HTR-8/SVneo (cell line): ENCODE measurements at regions not wholly inside any gene's neighbourhood (a gene's known extent, or its start where the extent isn't known, plus 50 kb on each side); places are given as distances from the start of the nearest gene placed in this dataset.
"Not testable (repeated sequence)": the region's sequence is repeated elsewhere in the genome, so short reads cannot be mapped to it uniquely, and the experiment has no call there.

Source experiments
- DNase-seq: peaks from one replicate; pipeline ENCODE4 v3.0.0; 2011; ENCODE audit warnings: low spot score, mixed read lengths; ENCODE audit not compliant: insufficient read length
- FAIRE-seq: peaks from 2 replicates; lab custom pipeline; 2011; peaks lifted over from hg19 to GRCh38; lab: Jason Lieb, UNC

DNA sequence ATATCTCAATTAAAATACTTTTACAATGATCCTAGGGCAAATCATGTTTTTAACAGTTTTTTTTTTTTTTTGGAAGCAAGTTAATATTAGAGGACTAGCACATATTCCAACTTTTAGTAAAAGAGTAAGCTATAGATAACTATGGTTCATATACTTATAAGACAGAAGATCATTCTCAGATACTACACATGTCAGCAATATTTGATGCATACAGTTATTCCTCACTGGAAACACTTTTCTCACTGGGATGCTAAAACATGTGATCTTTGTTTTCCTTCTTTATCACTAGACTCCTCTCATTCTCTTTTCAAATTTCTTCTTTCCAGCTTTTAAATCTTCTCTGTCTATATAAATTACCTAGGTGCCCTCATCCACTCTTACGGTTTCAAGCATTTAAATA lies 1020.4 kb upstream of the FBXO33 start:
- FAIRE-seq = no peak
- no peak for DNase-seq

DNA sequence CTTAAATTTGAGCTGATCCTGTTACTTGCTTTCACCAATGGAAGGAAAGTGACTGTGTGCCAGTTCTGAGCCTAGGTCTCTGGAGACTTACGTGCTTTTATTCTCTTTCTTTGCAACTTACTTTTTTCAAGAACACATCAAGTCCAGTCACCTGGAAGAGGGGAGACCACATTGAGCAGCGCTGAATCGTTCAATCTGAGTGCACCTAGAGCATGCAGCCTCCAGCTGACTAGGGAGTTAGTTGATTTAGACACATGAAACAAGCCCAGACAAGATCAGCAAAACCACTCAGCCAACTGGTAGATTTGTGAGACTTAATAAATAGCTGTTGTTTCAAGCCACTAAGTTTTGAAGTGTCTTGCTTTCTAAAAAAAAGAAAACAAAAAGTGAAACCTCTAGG lies 1014.8 kb upstream of the FBXO33 start:
- FAIRE-seq = no peak
- DNase-seq = no peak

- no peak for DNase-seq
- no peak for FAIRE-seq
Measured at GRCh38 chr14:40445020-40445419, 1012.8 kb upstream of the FBXO33 start.

- no peak for DNase-seq
- FAIRE-seq = no peak
Measured at GRCh38 chr14:40436551-40436950, 1004.3 kb upstream of the FBXO33 start.

GRCh38 chr14:40417777-40418401 lies 985.7 kb upstream of the FBXO33 start:
- DNase-seq (peak; percentile 2), FAIRE-seq (no peak)

DNA sequence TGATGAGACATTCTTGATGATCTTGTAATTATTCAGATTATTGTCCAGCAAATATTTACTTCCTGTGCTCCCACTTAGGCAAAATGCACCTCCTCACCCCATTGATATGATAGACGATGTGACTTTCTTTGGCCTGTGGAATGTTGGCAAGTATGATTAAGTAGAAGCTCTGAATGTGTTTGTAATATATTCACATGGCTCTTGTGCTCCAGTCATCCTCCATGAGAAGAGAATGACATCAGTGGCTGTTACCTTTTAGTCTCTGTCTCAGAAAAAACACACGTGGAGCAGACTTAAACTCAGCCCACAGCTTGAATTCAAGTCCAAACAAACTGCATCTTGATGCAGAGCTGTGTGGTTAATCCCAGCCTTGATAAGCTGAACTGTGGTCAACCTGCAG lies 984.3 kb upstream of the FBXO33 start:
- DNase-seq = no peak
- no peak for FAIRE-seq

- no peak for DNase-seq
- FAIRE-seq = no peak
Measured at GRCh38 chr14:40414386-40414785, 982.2 kb upstream of the FBXO33 start.

DNA sequence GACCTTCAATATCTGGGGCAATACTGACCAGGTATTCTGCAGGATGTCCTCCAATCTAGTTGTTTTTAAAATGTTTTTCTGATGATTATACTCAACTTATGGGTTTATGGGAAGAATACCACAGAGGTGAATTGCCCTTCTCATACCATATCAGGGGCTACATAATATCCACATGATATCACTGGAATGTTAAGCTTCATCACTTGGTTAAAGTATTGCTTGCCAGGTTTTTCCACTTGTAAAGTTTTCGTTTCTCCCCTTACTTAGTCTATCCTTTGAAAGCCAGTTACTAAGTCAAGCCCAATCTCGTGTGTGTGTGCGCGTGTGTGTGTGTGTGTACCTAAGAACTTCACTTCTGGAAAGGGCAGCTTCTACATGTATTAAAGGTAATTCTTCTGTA lies 980.9 kb upstream of the FBXO33 start:
- FAIRE-seq (no peak), DNase-seq (no peak)

DNA sequence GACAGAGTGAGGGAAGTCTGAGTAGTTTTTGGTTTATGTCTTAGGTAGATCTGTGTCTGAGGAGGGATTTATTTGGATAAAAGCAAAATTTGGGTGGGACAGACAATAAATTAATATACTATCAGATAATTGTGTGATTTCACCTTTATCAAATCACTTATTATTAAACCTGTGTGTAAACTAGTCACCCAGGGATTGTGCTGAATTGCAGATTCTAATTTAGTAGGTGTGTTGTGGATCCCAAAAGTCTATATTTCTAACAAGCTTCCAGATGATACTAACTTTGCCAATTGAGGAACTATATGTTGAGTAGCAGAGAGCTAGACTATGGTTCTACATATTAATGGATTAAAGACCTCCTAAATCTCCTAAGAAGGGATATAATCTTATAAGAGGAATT lies 978.5 kb upstream of the FBXO33 start:
- FAIRE-seq = no peak
- DNase-seq = no peak

- FAIRE-seq (no peak), DNase-seq (no peak)
Measured at GRCh38 chr14:40402957-40403356, 970.7 kb upstream of the FBXO33 start.

DNA sequence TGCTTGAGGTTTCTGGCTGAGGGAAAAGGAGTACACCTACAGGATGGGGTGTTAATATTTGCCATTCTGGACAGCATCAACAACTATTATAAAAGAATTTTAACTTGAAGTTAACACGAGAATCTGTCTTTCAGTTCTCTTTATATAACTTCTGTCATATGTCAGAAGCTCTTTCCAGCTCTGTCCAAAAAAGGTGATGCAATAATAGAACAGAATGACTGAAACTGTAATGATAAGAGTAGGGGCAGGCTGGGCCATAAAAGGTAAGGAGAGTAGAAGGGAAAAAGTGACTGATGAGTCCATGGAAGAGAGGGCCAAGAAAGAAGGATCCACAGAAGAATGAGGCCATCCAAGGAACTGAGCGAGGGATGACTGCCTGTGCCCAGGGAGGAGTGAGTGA lies 966.7 kb upstream of the FBXO33 start:
- FAIRE-seq (no peak), DNase-seq (no peak)

- FAIRE-seq (no peak), DNase-seq (no peak)
Measured at GRCh38 chr14:40394634-40395340, 962.6 kb upstream of the FBXO33 start.

- no peak for FAIRE-seq
- DNase-seq = no peak
Measured at GRCh38 chr14:40393143-40393542, 960.9 kb upstream of the FBXO33 start.

DNA sequence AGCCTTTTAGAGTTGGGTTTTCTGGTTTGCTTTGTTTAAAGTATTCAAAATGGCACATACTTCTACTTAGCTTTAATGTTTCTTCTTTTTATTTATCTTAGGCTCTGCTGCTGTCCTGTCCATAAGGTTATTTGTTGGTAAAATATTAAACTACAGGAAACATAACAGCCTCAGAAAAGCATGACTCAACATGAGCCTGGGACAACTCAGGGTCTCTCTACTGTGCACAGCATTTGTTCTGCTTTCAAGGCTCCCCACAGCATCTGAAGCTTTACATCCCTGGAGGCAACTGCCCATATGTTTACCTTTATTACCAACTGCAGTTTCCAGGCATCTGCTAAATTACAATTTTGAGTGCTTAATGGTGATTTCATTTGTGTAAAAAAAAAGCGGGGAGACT lies 954.2 kb upstream of the FBXO33 start:
- FAIRE-seq (no peak), DNase-seq (no peak)

DNA sequence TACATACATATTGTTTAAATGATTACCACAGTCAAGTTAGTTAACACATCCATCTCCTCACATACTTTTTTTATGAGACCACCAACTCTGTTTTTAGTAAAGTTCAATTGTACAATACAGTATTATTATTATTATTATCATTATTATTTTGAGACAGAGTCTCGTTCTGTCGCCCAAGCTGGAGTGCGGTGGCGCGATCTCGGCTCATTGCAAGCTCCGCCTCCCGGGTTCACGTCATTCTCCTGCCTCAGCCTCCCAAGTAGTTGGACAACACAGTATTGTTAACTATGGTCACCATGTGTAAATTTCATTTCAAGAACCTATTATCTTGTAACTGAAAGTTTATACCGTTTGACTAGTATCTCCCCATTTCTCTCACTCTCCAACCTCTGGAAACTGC lies 942.0 kb upstream of the FBXO33 start:
- DNase-seq (no peak), FAIRE-seq (no peak)

DNA sequence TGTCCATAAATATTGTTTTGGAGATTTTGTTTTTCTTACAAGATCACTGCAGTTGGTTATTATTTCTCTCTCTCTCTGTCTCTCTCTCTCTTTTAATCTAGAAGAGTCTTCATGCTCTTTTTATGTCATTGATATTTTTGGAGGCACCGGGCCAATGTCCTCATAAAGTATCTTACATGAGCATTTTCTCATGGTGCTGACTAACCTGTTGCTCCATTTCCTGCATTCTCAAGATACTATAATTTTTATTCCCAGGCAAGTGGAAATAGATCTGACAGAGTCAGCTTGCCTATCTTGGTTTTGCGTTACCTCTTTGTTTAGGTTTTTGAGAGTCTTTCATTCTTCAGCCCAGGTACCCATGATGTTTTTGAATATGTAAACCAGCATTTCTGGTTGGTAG lies 938.8 kb upstream of the FBXO33 start:
- no peak for DNase-seq
- no peak for FAIRE-seq

DNA sequence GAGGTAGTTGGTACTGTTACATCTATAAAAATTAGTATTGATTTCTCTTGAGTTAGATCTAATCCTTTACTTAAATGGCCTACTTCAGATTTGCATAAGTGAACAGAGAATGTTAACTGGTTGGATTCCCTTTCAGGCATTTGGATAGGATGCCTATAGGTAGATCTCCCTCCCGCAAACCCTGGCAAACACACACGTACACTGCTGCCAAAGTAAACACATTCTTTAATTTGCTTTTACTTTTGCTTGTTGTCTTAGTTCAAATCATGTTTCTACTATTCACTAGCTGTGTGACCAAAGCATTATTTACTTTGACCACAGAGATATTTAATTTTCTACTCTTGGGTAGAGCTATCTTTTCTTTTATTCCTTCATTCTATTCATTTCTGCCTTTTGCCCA lies 936.1 kb upstream of the FBXO33 start:
- DNase-seq (no peak), FAIRE-seq (no peak)

DNA sequence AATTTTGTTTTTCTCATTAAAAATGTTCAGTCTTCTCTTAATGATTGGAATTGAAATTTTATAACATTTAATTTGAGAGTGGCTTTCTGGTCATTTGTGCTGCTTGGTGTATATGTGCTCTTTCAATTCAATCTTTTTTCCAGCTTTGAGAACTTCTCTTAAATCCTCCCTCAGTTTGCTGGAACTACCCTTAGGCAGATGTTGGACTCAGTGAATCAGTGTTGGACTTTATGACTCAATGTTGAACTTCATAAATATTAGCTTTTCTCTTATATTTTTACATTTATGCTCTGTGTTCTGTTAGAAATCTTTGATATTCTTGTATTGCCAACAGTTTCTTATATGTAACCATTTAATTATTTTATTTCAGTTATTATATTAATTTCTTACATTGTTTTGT lies 935.5 kb upstream of the FBXO33 start:
- DNase-seq (no peak), FAIRE-seq (no peak)

- FAIRE-seq = no peak
Measured at GRCh38 chr14:40365305-40365704, 933.1 kb upstream of the FBXO33 start.

DNA sequence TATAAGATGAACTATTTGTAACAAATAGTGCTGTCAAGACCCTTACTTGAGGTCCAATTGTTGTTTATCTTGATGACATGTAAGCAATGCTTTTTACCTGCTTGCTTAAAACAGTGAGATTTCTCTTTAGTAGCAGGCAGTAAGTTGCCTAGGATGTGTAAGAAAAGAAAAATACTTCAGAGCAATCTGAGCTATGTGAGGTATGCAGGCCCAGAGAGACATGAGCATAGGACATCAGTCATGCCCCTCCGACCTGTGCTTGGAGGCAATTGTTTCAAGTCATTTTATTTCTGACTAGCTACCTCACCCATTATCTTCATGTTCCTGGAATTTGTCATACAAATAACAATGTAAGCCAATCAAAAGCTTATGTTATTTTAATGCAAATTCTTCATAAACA lies 930.6 kb upstream of the FBXO33 start:
- no peak for FAIRE-seq

More at GRCh38 chr14:40365305-40365704, 933.1 kb upstream of the FBXO33 start:
- no peak for DNase-seq

DNA sequence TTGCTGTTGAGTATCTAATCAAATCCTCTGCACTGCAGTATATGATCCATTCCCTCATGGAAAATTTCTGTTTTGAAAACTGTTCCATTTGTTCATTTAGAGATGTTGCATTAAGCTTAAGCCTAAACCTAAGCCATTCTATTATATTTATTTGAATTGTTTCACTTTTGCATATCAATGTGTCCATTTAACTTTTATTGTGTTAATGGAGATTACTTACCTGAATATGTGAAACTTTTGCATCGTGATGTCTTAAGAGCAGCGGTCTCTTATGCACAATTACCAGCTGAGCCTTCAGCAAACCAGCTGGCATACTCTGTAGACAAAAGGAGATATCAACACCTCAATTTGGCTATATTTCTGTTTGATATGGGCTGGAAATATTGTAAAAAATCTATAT lies 922.5 kb upstream of the FBXO33 start:
- DNase-seq (no peak), FAIRE-seq (no peak)

More for the DNA sequence above, 930.6 kb upstream of the FBXO33 start:
- no peak for DNase-seq

DNA sequence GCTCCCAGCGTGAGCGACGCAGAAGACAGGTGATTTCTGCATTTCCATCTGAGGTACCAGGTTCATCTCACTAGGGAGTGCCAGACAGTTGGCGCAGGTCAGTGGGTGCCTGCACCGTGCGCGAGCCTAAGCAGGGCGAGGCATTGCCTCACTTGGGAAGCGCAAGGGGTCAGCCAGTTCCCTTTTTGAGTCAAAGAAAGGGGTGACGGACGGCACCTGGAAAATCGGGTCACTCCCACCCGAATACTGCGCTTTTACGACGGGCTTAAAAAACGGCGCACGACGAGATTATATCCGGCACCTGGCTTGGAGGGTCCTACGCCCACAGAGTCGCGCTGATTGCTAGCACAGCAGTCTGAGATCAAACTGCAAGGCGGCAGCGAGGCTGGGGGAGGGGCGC lies 915.9 kb upstream of the FBXO33 start:
- FAIRE-seq = not testable (repeated sequence)

More for the DNA sequence above, 915.9 kb upstream of the FBXO33 start:
- DNase-seq = not testable (repeated sequence)
